Omental fat pad (tissue), 3 donors: ENCODE measurements at regions not wholly inside any gene's neighbourhood (a gene's known extent, or its start where the extent isn't known, plus 50 kb on each side); places are given as distances from the start of the nearest gene placed in this dataset.
"Not testable (repeated sequence)": the region's sequence is repeated elsewhere in the genome, so short reads cannot be mapped to it uniquely, and the experiment has no call there.

Experiments
- ATAC-seq: fragments of 150-250 bp; one replicate; pipeline ENCODE4 v1.9.1; 2016; ENCODE audit warnings: mild to moderate bottlenecking, moderate library complexity; ENCODE audit not compliant: low FRiP score
- DNase-seq: peaks from one replicate; pipeline ENCODE4 v3.0.0-alpha.2; 2019; ENCODE audit warnings: low spot score
- CTCF ChIP-seq, 3 donors: fragments of 450-650 bp; IDR thresholded peaks; one replicate each; pipeline ENCODE4 v1.5.1; 2016 to 2017; ENCODE audit warnings: antibody characterized with exemption in 3 of 3, mild to moderate bottlenecking in 3 of 3, moderate library complexity in 2 of 3

GRCh38 chr3:6281662-6282061 lies 579.3 kb upstream of the GRM7 start:
- no peak for TF ChIP-seq CTCF (IDR thresholded peaks at IDR 0.05)
- DNase-seq (no peak), ATAC-seq (no peak)

- TF ChIP-seq CTCF (IDR thresholded peaks at IDR 0.05): no peak
- DNase-seq (no peak), ATAC-seq (no peak)
Observed at GRCh38 chr3:6282918-6283317, 578.0 kb upstream of the GRM7 start.

GRCh38 chr3:6287088-6287875 lies 573.6 kb upstream of the GRM7 start:
- TF ChIP-seq CTCF (IDR thresholded peaks at IDR 0.05): no peak
- DNase-seq: no peak
- peak; percentile 75 for ATAC-seq

- no peak for TF ChIP-seq CTCF (IDR thresholded peaks at IDR 0.05)
- ATAC-seq: no peak
- no peak for DNase-seq
Observed at GRCh38 chr3:6301626-6302025, 559.3 kb upstream of the GRM7 start.

- DNase-seq (no peak), ATAC-seq (no peak)
- TF ChIP-seq CTCF (IDR thresholded peaks at IDR 0.05): no peak
Observed at GRCh38 chr3:6315906-6316305, 545.0 kb upstream of the GRM7 start.

- no peak for TF ChIP-seq CTCF (IDR thresholded peaks at IDR 0.05)
- DNase-seq (no peak), ATAC-seq (no peak)
Observed at GRCh38 chr3:6321999-6322398, 538.9 kb upstream of the GRM7 start.

GRCh38 chr3:6326771-6327170 lies 534.1 kb upstream of the GRM7 start:
- DNase-seq: no peak
- TF ChIP-seq CTCF (IDR thresholded peaks at IDR 0.05): no peak
- ATAC-seq: no peak

- DNase-seq, ATAC-seq: not testable (repeated sequence)
Observed at GRCh38 chr3:6340980-6341325, 520.0 kb upstream of the GRM7 start.
